Astrocyte (in vitro differentiated cells and primary cell): ENCODE measurements at regions not wholly inside any gene's neighbourhood (a gene's known extent, or its start where the extent isn't known, plus 50 kb on each side); places are given as distances from the start of the nearest gene placed in this dataset.

Experiments
- DNase-seq: peaks from one replicate; pipeline ENCODE4 v3.0.0-alpha.2; 2010; ENCODE audit warnings: low read depth
- FAIRE-seq: peaks from 2 replicates; lab custom pipeline; 2011; peaks lifted over from hg19 to GRCh38; lab: Jason Lieb, UNC
- H2AFZ ChIP-seq: 2 replicates; pipeline ENCODE4 v1.6.0; 2012; ENCODE audit warnings: low read depth, low read length, inconsistent platforms
- H3K27ac ChIP-seq: 2 replicates; pipeline ENCODE4 v1.5.1; 2011; ENCODE audit warnings: low read depth, low read length, inconsistent platforms
- H3K27me3 ChIP-seq: 2 replicates; pipeline ENCODE4 v1.6.0; 2011; ENCODE audit warnings: low read length, inconsistent platforms; ENCODE audit not compliant: insufficient read depth
- H3K36me3 ChIP-seq: 2 replicates; pipeline ENCODE4 v1.5.1; 2011; ENCODE audit warnings: low read length, inconsistent platforms; ENCODE audit not compliant: insufficient read depth
- H3K4me1 ChIP-seq: 2 replicates; pipeline ENCODE4 v1.5.1; 2011; ENCODE audit warnings: low read length, inconsistent platforms; ENCODE audit not compliant: insufficient read depth
- H3K4me2 ChIP-seq: 2 replicates; pipeline ENCODE4 v1.6.0; 2012; ENCODE audit warnings: low read length, inconsistent platforms
- H3K4me3 ChIP-seq: 2 replicates; pipeline ENCODE4 v1.5.1; 2011; ENCODE audit warnings: low read depth, mild to moderate bottlenecking, low read length, inconsistent platforms; ENCODE audit not compliant: insufficient read depth
- H3K79me2 ChIP-seq: 2 replicates; pipeline ENCODE4 v1.6.0; 2012; ENCODE audit warnings: mild to moderate bottlenecking, low read length, inconsistent platforms; ENCODE audit not compliant: insufficient read depth
- H3K9ac ChIP-seq: 2 replicates; pipeline ENCODE4 v1.6.0; 2012; ENCODE audit warnings: mild to moderate bottlenecking, low read length, inconsistent platforms
- H3K9me3 ChIP-seq: 2 replicates; pipeline ENCODE4 v1.5.1; 2012; ENCODE audit warnings: low read depth, mild to moderate bottlenecking, low read length, inconsistent platforms; ENCODE audit not compliant: insufficient read depth
- H4K20me1 ChIP-seq: 2 replicates; pipeline ENCODE4 v1.6.0; 2012; ENCODE audit warnings: low read length, inconsistent platforms; ENCODE audit not compliant: insufficient read depth
- H3K27ac Mint-ChIP-seq: one replicate; pipeline ENCODE4 v1.8.0; 2021; ENCODE audit warnings: mild to moderate bottlenecking, mixed read lengths; ENCODE audit not compliant: unreplicated experiment
- H3K27me3 Mint-ChIP-seq: one replicate; pipeline ENCODE4 v1.8.0; 2021; ENCODE audit warnings: low read depth, mixed read lengths; ENCODE audit not compliant: unreplicated experiment
- H3K36me3 Mint-ChIP-seq: one replicate; pipeline ENCODE4 v1.8.0; 2021; ENCODE audit warnings: low read depth, mixed read lengths; ENCODE audit not compliant: unreplicated experiment
- H3K4me1 Mint-ChIP-seq: one replicate; pipeline ENCODE4 v1.8.0; 2021; ENCODE audit warnings: low read depth, mixed read lengths; ENCODE audit not compliant: unreplicated experiment
- H3K4me3 Mint-ChIP-seq: one replicate; pipeline ENCODE4 v1.8.0; 2021; ENCODE audit warnings: mild to moderate bottlenecking, moderate library complexity, mixed read lengths; ENCODE audit not compliant: unreplicated experiment
- H3K9me3 Mint-ChIP-seq: one replicate; pipeline ENCODE4 v1.8.0; 2021; ENCODE audit warnings: mild to moderate bottlenecking, mixed read lengths; ENCODE audit not compliant: unreplicated experiment
- EZH2 ChIP-seq: IDR thresholded peaks from 2 replicates; pipeline ENCODE4 v1.6.1; 2012; ENCODE audit warnings: mild to moderate bottlenecking, low read length, inconsistent platforms; ENCODE audit not compliant: insufficient read depth
- TF ChIP-seq, protein P1 (sequence below): IDR thresholded peaks from 2 replicates; pipeline ENCODE4 v1.5.1; 2011; ENCODE audit warnings: low read depth, mild to moderate bottlenecking, inconsistent platforms, low read length, moderate library complexity; ENCODE audit not compliant: insufficient read depth

DNA sequence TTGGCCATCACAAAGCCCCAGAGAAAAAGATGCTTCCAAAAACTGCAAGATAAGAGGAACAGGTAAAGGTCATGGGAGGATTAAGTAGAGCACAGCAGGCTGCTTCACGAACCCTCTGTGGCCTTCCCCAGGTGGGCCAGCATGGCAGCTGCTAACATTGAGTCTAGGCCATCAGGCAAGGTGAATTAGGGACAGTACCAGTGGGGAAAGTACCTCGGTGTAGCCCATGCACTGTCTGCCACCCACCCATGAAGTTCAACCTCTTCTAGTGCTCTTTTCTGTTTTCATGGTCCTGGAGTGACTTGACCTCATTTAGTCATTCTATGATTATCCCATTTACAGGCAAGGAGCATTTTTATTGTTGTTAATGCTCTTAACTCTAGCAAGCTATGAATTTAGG lies 108.6 kb upstream of the DUSP22 start:
- FAIRE-seq (no peak), DNase-seq (no peak)
- H3K4me1 ChIP-seq, result no peaks in the 10 kb centered on the region
- no peak overlapping the region for H3K27ac ChIP-seq
- H3K4me1 Mint-ChIP-seq, result peaks cover 20% of the 10 kb centered on the region
- no peaks in the 10 kb centered on the region for H3K9me3 Mint-ChIP-seq
- no peaks in the 10 kb centered on the region for H3K27me3 ChIP-seq
- H3K4me3 ChIP-seq, result no peak overlapping the region
- no peaks in the 10 kb centered on the region for H3K36me3 Mint-ChIP-seq
- H3K27me3 Mint-ChIP-seq, result peaks cover 26% of the 10 kb centered on the region
- no peaks in the 10 kb centered on the region for H4K20me1 ChIP-seq
- TF ChIP-seq, protein P1, sequence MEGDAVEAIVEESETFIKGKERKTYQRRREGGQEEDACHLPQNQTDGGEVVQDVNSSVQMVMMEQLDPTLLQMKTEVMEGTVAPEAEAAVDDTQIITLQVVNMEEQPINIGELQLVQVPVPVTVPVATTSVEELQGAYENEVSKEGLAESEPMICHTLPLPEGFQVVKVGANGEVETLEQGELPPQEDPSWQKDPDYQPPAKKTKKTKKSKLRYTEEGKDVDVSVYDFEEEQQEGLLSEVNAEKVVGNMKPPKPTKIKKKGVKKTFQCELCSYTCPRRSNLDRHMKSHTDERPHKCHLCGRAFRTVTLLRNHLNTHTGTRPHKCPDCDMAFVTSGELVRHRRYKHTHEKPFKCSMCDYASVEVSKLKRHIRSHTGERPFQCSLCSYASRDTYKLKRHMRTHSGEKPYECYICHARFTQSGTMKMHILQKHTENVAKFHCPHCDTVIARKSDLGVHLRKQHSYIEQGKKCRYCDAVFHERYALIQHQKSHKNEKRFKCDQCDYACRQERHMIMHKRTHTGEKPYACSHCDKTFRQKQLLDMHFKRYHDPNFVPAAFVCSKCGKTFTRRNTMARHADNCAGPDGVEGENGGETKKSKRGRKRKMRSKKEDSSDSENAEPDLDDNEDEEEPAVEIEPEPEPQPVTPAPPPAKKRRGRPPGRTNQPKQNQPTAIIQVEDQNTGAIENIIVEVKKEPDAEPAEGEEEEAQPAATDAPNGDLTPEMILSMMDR, result no peak
- TF ChIP-seq EZH2, result no peak
- no peak overlapping the region for H2AFZ ChIP-seq
- H3K4me2 ChIP-seq, result no peak overlapping the region
- H3K9ac ChIP-seq, result no peak overlapping the region
- H3K36me3 ChIP-seq, result no peaks in the 10 kb centered on the region
- H3K4me3 Mint-ChIP-seq, result no peak overlapping the region
- no peak overlapping the region for H3K27ac Mint-ChIP-seq
- peaks cover 4% of the 10 kb centered on the region for H3K9me3 ChIP-seq
- H3K79me2 ChIP-seq, result no peaks in the 10 kb centered on the region

DNA sequence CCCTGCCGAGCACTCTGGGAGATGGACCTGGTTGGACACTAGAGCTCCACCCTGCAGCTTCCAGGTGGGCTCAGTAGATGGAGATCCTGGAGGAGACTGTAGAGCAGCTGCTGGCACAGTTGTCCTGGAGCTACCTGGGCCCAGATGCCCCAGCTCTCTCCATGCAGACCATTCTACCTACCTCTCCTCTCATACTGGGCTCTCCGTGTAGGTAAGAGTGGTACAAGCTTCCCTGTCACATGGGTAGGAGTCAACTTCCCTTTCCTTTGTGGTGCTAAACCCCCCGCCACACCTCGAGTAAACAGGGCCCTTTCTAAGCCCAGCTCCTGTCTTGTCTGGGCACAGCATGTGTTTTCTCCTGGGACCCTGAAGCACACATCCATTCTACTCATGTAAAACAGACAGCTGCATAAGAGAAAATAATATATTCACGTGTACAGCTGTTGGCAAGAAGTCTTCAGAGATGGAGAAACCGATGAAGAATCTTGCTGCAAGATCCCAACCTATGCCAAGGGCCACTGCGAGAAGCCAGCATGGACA lies 108.1 kb upstream of the DUSP22 start:
- Histone ChIP-seq H3K4me1 (no peaks in the 10 kb centered on the region), H3K79me2 (no peaks in the 10 kb centered on the region), H3K9me3 (no peaks in the 10 kb centered on the region), H3K4me3 (no peak overlapping the region), H2AFZ (no peak overlapping the region), H3K36me3 (no peaks in the 10 kb centered on the region), H3K27me3 (no peaks in the 10 kb centered on the region), H3K4me2 (no peak overlapping the region), H3K9ac (no peak overlapping the region), H4K20me1 (no peaks in the 10 kb centered on the region), H3K27ac (no peak overlapping the region)
- H3K4me1 Mint-ChIP-seq, result peaks cover 20% of the 10 kb centered on the region
- H3K9me3 Mint-ChIP-seq, result no peaks in the 10 kb centered on the region
- FAIRE-seq, result no peak
- peaks cover 26% of the 10 kb centered on the region for H3K27me3 Mint-ChIP-seq
- TF ChIP-seq, protein P1, result no peak
- no peak for TF ChIP-seq EZH2
- H3K36me3 Mint-ChIP-seq, result no peaks in the 10 kb centered on the region
- H3K4me3 Mint-ChIP-seq, result no peak overlapping the region
- DNase-seq, result no peak
- H3K27ac Mint-ChIP-seq, result no peak overlapping the region

DNA sequence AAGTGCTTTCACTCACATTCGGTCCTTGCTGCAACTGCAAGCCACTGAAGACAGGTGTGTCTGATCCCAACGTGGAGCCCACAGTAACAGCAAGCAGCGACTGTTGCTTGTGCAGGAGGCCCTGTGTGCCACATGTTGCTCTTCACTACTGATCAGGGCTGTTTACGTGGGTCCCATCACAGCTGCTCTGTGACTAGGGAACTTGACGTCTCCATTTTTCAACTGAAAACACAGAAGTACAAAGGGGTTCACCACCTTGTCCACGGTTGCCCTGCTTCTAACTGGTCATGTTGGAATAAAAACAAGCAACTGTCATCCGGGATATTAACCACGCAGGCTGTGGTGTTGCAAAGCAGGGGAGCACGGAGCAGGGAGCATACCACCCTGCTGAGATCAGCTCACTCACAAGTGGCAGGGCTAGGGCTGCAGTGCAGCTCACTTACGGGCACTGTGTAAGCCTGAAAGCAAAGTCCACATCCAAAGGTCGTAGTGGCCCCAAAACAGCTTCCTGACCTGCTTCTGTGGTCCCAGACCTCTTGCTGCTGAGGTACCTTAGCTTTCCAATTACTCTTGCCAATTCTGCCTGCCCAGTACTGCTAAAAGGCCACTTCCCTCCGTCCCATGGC lies 105.8 kb upstream of the DUSP22 start:
- Histone ChIP-seq H3K4me2 (no peak overlapping the region), H3K27ac (no peak overlapping the region)

More for the DNA sequence above, 105.8 kb upstream of the DUSP22 start:
- FAIRE-seq (no peak), DNase-seq (peak; percentile 13)
- Mint-ChIP-seq H3K27ac (no peak overlapping the region), H3K4me1 (peaks cover 24% of the 10 kb centered on the region), H3K9me3 (no peaks in the 10 kb centered on the region), H3K27me3 (peaks cover 19% of the 10 kb centered on the region), H3K4me3 (no peak overlapping the region), H3K36me3 (no peaks in the 10 kb centered on the region)
- Histone ChIP-seq H3K4me3 (no peak overlapping the region), H2AFZ (no peak overlapping the region), H3K4me1 (no peaks in the 10 kb centered on the region), H3K79me2 (no peaks in the 10 kb centered on the region), H3K9me3 (no peaks in the 10 kb centered on the region), H3K36me3 (no peaks in the 10 kb centered on the region), H3K27me3 (no peaks in the 10 kb centered on the region), H4K20me1 (no peaks in the 10 kb centered on the region), H3K9ac (no peak overlapping the region)
- TF ChIP-seq EZH2, result no peak
- TF ChIP-seq, protein P1, result no peak
